ENCODE measurements at regions not wholly inside any gene's neighbourhood (a gene's known extent, or its start where the extent isn't known, plus 50 kb on each side); places are given as distances from the start of the nearest gene placed in this dataset.
"Not testable (repeated sequence)": the region's sequence is repeated elsewhere in the genome, so short reads cannot be mapped to it uniquely, and the experiment has no call there.

- DNase-seq, result not testable (repeated sequence)
Measured at GRCh38 chr9:126190994-126191393, 135.6 kb upstream of the MVB12B start.

GRCh38 chr9:126198854-126199253 lies 127.8 kb upstream of the MVB12B start:
- DNase-seq, result no peak

- DNase-seq, result no peak
Measured at GRCh38 chr9:126203313-126203712, 123.3 kb upstream of the MVB12B start.

- DNase-seq, result no peak
Measured at GRCh38 chr9:126204197-126204596, 122.4 kb upstream of the MVB12B start.

GRCh38 chr9:126204708-126205225 lies 121.9 kb upstream of the MVB12B start:
- no peak for DNase-seq

GRCh38 chr9:126205265-126205664 lies 121.4 kb upstream of the MVB12B start:
- DNase-seq, result no peak

- no peak for DNase-seq
Measured at GRCh38 chr9:126205845-126206498, 120.7 kb upstream of the MVB12B start.

GRCh38 chr9:126207256-126207655 lies 119.4 kb upstream of the MVB12B start:
- DNase-seq, result no peak

GRCh38 chr9:126208216-126208758 lies 118.3 kb upstream of the MVB12B start:
- no peak for DNase-seq

- no peak for DNase-seq
Measured at GRCh38 chr9:126211441-126212074, 115.1 kb upstream of the MVB12B start.

GRCh38 chr9:126215486-126215885 lies 111.1 kb upstream of the MVB12B start:
- DNase-seq, result no peak

- no peak for DNase-seq
Measured at GRCh38 chr9:126216826-126217225, 109.8 kb upstream of the MVB12B start.

- DNase-seq, result no peak
Measured at GRCh38 chr9:126217250-126217653, 109.4 kb upstream of the MVB12B start.

- DNase-seq, result no peak
Measured at GRCh38 chr9:126217797-126218196, 108.8 kb upstream of the MVB12B start.

- DNase-seq, result no peak
Measured at GRCh38 chr9:126218359-126219125, 108.1 kb upstream of the MVB12B start.

- DNase-seq, result no peak
Measured at GRCh38 chr9:126219166-126219565, 107.5 kb upstream of the MVB12B start.

- DNase-seq, result no peak
Measured at GRCh38 chr9:126219648-126220063, 107.0 kb upstream of the MVB12B start.

GRCh38 chr9:126221480-126221879 lies 105.1 kb upstream of the MVB12B start:
- no peak for DNase-seq

- no peak for DNase-seq
Measured at GRCh38 chr9:126222363-126222834, 104.2 kb upstream of the MVB12B start.

- DNase-seq, result no peak
Measured at GRCh38 chr9:126222835-126223431, 103.7 kb upstream of the MVB12B start.

GRCh38 chr9:126223798-126224531 lies 102.7 kb upstream of the MVB12B start:
- no peak for DNase-seq
